ENCODE measurements at regions not wholly inside any gene's neighbourhood (a gene's known extent, or its start where the extent isn't known, plus 50 kb on each side); places are given as distances from the start of the nearest gene placed in this dataset.
"Not testable (repeated sequence)": the region's sequence is repeated elsewhere in the genome, so short reads cannot be mapped to it uniquely, and the experiment has no call there.

- not testable (repeated sequence) for DNase-seq (ENCODE audit: low spot score)
Measured at GRCh38 chr2:91497129-91498064, 2805.9 kb downstream of the RPIA start.

- DNase-seq (ENCODE audit: low spot score), result not testable (repeated sequence)
Measured at GRCh38 chr2:91498065-91498449, 2806.6 kb downstream of the RPIA start.

- not testable (repeated sequence) for DNase-seq (ENCODE audit: low spot score)
Measured at GRCh38 chr2:91498513-91499250, 2807.2 kb downstream of the RPIA start.

GRCh38 chr2:91499431-91500050 lies 2808.1 kb downstream of the RPIA start:
- DNase-seq (ENCODE audit: low spot score), result not testable (repeated sequence)

GRCh38 chr2:91500246-91500977 lies 2808.9 kb downstream of the RPIA start:
- not testable (repeated sequence) for DNase-seq (ENCODE audit: low spot score)

GRCh38 chr2:91500978-91501310 lies 2809.5 kb downstream of the RPIA start:
- DNase-seq (ENCODE audit: low spot score), result not testable (repeated sequence)

- DNase-seq (ENCODE audit: low spot score), result not testable (repeated sequence)
Measured at GRCh38 chr2:91501481-91502080, 2810.1 kb downstream of the RPIA start.

GRCh38 chr2:91503572-91503958 lies 2812.1 kb downstream of the RPIA start:
- DNase-seq (ENCODE audit: low spot score), result not testable (repeated sequence)

- not testable (repeated sequence) for DNase-seq (ENCODE audit: low spot score)
Measured at GRCh38 chr2:91503959-91504741, 2812.7 kb downstream of the RPIA start.

- DNase-seq (ENCODE audit: low spot score), result not testable (repeated sequence)
Measured at GRCh38 chr2:91508816-91509215, 2817.3 kb downstream of the RPIA start.

GRCh38 chr2:91509276-91509675 lies 2817.8 kb downstream of the RPIA start:
- DNase-seq (ENCODE audit: low spot score), result not testable (repeated sequence)

GRCh38 chr2:91511166-91511565 lies 2819.7 kb downstream of the RPIA start:
- DNase-seq (ENCODE audit: low spot score), result not testable (repeated sequence)

- not testable (repeated sequence) for DNase-seq (ENCODE audit: low spot score)
Measured at GRCh38 chr2:91515966-91516365, 2824.5 kb downstream of the RPIA start.

GRCh38 chr2:91516669-91517068 lies 2825.2 kb downstream of the RPIA start:
- not testable (repeated sequence) for DNase-seq (ENCODE audit: low spot score)

- not testable (repeated sequence) for DNase-seq (ENCODE audit: low spot score)
Measured at GRCh38 chr2:91517846-91518245, 2826.4 kb downstream of the RPIA start.

GRCh38 chr2:91518361-91518981 lies 2827.0 kb downstream of the RPIA start:
- DNase-seq (ENCODE audit: low spot score), result not testable (repeated sequence)

- not testable (repeated sequence) for DNase-seq (ENCODE audit: low spot score)
Measured at GRCh38 chr2:91519359-91519758, 2827.9 kb downstream of the RPIA start.

- DNase-seq (ENCODE audit: low spot score), result not testable (repeated sequence)
Measured at GRCh38 chr2:91519914-91520313, 2828.4 kb downstream of the RPIA start.

- DNase-seq (ENCODE audit: low spot score), result not testable (repeated sequence)
Measured at GRCh38 chr2:91520523-91520922, 2829.1 kb downstream of the RPIA start.

- DNase-seq (ENCODE audit: low spot score), result not testable (repeated sequence)
Measured at GRCh38 chr2:91520972-91521535, 2829.6 kb downstream of the RPIA start.

Data from D341Med (cell line).